NCI-H1105 treated with DMSO at 0.1 percent for 48 hours (cell line): ENCODE measurements at regions not wholly inside any gene's neighbourhood (a gene's known extent, or its start where the extent isn't known, plus 50 kb on each side); places are given as distances from the start of the nearest gene placed in this dataset.
"Not testable (repeated sequence)": the region's sequence is repeated elsewhere in the genome, so short reads cannot be mapped to it uniquely, and the experiment has no call there.

ENCODE experiments used
- DNase-seq: peaks from one replicate; lab custom pipeline; 2025; lab: John Stamatoyannopoulos, UW

DNA sequence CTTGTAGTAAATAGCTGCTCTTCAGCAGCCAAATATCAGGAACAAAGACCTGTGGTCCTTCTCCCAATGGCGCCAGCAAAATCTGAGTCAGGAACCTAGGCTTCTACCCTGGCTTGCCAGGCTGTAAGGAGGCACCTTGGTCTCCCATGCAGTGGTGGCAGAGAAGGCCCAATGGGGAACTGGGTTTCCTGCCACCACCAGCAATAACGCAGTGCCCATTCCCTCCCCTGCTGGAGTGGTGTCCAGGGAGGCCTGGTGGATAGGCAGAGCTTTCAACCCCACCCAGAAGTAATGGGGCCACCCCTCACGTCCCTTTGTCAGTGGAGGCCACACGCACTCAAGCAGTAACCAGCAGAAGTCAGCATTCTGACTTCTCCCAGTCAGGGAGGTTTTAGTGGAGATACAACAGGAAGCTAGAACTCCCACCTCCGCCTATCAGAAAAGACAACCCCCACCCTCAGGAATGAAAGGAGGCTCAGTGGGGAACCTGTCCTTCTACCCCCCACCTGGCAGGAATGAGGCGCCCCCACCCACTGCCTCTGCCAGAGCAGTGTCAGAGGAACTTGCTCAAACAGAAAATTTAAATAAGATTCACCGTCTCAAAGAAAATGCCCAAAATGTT is 132.4 kb downstream of the COPS8 start:
- DNase-seq, result no peak

DNA sequence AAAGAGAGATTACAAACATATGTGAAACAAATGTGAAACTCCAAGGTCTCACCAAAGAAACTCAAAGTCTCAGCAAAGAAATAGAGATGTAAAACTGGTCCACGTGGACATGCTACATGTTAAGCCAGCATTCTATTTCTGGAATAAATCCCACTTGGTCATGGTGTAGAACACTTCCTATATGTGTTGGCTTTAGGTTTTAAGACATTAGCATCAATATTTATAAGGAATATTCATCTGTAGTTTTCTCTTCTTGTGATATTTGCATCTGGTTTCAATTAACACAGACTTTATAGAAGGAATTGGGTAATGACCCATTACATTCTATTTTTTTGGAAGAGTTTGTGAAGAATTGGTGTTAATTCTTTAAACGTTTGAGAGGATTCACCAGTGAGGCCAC is 133.1 kb downstream of the COPS8 start:
- no peak for DNase-seq

DNA sequence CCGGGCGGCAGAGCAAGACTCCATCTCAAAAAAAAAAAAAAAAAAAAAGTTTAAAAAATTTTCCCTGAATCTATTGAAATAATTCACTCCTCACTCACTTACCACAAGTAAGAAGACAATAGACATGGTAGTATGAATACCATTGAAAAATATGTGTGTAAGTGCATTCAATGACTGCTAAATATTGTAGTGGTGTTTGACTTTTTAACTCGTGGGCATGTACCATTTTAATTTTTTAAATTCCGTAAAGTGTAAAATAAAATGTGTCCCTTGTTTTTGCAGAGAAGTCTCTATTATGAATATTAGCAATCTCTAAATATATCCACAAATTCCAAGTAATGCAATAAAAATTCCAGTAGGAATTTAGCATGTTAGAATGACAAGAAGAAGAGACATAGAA is 134.1 kb downstream of the COPS8 start:
- DNase-seq, result no peak

DNA sequence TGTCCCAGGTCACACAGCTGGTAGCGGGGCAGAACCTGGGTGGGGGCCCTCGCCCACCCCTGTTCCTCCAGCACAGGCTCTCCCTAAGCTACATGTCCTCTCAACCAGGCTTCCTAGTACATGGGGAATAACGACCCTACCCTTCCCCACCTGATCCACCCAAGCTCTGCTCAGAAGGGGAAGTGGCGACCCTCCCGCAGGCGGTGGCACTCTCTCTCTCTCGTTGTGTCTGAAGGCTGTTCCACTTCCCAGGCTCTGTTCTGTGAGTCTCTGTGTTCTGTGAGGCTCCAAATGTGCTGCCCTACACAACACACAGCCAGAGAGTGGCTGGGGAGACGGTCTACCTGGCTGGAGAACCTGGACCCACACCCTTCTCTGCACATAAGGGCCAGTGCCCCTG is 135.8 kb downstream of the COPS8 start:
- DNase-seq, result no peak

DNA sequence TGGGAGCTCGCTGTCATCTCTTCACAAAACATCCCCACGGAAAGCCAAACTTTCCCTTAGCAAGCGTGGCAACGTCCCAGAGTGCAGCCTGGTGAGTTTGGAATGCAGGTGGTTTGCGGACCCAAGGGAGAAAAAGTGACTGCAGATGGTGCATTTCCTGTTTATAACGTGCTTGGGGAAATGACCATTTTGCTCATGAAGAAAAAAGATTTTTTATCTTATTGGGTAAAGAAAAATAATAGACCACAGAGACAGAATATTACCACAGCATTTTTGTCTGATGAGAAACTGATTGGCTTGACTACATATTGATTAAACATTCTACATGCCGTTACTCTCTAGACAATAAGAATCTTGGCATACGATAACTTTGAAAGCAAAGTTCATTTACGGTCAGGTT is 136.5 kb downstream of the COPS8 start:
- no peak for DNase-seq

DNA sequence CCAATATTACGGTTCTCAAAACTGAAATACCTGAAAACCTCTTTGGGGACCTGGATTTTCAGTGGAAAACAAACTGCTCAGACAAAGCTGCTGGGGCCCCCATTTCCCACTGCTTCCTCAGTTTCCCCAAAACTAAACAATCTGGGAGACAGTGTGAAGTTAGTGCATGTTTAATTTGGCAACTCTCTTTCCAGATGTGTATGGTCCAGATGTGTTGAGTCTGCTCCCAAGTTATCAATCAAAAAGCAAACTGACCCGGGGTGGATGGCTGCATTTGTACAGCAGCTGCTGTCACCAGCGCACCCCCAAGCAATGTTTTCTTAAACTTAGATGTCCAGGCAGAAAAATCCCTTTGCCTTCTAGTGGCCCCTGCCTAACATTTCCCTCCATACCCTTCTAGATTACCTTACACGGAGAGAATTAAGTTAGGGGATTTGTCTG is 136.9 kb downstream of the COPS8 start:
- no peak for DNase-seq

DNA sequence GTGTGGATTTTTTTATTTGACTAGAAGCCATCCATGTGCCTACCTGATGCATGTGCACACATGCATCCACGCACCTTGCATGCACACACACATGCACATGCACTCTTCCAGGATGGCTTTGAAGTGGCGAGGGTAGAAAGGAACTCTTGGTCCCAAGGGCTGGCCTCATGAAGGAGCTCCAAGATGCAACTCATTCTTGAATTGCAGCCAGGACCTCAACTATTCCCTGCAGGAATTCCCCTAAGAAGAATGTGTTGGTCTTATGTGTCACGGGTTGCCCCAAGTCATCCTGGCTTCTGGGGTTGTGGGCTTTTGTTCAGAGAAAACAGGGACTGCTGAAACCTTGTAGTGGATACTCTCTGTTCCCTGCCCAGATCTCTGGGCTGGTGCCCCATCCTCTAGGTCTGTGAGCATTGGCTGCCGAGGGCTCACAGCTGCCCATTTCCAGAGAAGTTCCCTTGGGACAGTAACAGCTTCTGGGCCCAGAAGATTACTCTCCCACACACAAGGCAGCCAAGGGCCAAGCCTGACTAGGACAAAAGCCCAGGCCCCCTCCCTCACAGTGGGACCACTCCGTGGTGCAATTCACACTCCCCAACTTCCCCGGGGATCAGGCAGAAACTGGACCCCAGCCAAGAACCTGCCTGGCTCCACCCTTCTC is 137.6 kb downstream of the COPS8 start:
- no peak for DNase-seq

DNA sequence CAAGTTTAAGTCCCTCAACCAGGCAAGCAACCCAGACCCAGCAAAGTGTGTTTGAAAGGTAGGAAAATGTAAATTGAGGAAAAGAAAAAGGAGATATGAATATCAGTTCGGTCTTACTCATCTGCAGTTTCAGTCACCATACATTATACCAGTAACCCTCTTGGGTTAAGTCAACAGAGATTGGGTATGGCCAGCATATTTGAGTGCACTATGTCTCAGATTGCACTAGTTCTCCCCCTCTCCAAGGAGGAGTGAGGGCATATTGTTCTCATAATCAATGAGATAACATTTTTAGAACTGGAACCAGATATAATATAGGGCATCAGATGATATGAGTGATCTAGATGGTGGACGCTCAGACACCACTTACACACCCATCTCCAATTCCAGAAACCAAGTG is 141.5 kb downstream of the COPS8 start:
- DNase-seq, result no peak

DNA sequence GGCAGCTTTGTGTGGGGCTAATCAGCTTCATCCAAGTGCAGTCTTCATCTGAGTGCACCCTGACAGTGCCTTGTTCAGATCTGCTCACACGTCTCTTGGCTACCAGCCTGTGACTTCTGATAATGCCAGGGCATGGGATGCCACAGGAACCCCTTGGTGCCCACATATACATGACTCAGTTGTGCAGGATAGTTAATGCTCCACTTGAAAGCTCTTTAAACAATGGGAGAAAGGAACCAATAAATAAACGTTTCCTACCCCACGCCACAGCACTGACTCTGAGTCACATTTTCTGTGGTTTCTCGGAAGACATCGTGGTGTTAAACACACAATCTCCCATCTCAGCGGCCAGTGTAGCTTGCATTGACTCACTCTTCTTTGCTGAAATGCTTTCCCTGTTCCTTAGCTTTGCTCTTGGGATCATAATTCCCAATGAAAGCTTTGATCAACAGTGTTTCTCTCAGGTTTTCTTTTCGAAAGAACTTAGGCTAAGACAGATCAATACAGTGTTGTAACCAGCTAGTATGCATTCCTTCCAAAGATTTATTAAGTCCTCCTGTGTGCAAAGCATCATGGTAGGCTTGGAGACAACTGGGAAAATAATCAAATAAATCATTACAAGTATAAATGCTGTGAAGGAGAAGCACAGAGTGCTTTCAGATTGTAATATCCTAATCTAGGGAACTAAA is 142.0 kb downstream of the COPS8 start:
- DNase-seq, result no peak

DNA sequence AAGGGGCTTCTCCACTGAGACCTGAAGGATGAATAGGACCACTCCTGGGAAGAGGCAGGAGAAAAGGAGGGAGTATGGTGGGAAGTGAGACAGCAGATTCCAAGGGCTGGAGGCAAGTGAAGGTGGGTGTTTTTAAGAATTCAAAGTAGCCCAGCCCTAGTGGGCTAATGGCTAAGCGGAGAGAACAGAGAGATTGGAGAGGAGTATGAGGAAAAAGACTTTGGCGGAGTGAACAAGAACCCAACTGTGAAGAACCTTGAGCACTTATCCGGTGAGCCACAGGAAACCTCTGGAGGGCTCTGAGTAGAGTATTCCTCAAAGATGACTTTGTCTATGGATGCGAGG is 142.6 kb downstream of the COPS8 start:
- DNase-seq, result no peak

DNA sequence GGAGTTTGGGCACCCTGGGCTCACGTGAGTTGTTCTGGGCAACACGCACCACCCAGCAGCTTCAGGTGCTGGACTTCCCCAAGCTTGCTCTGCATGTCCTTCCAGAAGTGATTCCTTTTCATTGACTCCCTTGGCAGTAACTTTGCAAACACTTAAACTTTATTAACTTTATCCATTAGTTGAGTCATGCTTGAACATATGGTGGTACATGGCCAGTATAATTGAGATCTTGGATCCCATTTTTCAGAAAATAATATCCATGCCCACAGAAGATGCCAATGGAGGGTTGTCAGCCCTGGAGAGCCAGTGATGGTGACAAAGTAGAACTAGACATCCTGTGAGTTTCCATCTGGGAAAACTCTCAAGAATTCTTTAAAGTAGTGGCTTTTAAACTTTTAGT is 144.2 kb downstream of the COPS8 start:
- DNase-seq, result no peak

DNA sequence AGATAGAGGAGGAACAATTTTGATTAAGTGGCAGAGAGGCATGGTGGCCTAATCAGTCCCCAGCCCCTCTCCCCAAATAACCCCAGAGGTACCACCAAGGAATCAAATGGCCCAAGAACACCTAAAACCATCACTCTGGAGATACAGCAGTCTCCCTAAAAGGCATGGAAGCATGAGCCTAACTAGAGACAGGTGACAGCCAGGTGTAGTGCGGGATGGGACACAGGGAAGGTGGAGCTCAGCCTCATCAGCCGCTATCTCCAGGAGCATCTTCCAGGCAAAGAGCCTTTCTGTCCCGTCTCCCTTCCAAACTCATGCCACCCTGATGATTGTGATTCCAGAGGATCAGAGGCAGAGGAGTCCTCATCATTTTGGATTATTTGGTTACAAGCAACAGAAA is 144.7 kb downstream of the COPS8 start:
- DNase-seq, result no peak

DNA sequence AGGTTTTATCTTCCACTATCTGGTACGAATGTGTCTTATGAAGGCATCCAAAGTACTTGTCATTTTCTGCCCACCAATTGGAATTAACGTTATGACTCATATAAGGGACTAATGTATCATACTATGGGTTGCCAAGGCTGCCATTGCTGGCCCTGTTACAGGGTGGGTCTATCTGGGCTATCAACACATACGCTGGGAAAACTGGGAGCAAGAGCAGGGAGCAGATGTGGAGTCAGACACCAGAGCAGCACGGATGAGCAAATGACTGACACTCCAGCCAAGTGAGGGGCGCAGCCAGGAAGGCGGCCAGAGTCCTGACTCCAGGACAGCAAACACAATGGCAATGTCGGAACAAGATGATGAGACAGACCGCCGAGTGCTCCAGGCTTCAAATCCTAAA is 145.9 kb downstream of the COPS8 start:
- no peak for DNase-seq

DNA sequence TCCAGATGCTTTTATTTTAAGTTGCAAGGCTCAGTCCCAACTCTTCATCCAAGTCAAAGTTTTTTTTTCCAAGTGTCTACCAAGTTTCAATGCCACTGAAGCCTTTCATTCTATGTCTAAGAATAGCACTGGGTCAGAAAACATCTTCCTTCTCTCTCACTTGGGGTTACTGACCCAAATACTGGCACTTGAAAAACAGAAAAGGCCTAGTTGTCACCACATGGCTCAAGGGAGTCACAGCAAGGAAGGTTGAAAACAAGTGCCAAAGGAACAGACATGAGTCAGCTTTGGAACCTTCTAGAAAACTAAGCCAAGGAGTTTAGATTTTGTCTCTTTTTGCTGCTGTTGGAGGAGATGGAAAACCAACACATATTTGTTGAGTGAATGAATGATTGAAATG is 146.5 kb downstream of the COPS8 start:
- DNase-seq, result no peak

DNA sequence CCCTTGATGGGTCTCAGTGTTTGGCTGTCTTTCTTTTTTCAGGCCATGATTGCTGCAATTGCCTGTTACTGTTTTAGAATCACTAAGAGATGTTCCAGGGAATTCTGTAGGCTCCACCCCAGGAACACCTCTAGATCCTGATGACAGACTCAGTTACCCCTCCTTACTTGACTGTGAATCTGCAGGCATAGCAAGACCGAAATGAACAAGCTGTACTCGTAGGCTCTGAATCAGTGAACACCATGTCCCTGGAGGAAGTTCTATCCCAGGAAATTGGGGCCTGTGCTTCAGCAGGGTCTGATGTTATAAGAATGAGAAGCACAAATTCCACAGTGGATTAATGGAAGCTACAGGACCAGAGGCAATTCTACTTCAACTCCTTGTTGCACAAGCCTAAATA is 148.6 kb downstream of the COPS8 start:
- no peak for DNase-seq

DNA sequence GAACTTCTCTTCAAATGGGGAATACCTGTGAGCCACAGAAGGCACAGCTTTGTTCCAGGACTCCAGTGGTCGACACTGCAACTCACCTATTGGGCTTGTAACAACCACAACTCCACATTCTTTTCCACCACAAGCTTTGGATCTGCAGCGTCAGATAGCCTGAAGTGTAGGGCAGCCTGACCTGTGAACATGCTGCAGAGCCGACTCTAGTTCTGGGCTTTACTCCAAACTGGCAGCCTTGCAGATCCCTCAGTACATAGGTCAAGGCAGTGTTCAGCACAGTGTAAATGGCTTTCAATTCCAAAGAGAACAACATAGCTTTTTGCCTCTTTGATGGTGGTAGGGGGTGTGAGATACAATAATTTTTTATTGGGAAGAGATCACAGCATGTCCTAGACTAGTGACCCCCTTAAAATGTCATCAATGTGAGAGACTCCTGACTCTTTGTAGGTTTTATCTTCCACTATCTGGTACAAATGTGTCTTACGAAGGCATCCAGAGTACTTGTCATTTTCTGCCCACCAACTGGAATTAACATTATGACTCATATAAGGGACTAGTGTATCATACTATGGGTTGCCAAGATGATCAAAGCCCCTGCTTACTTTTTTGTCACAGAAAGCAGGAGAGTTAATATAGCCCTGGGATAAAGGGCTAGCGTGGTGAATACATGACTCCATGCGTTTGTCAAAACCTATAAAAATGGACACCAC is 149.8 kb downstream of the COPS8 start:
- no peak for DNase-seq

DNA sequence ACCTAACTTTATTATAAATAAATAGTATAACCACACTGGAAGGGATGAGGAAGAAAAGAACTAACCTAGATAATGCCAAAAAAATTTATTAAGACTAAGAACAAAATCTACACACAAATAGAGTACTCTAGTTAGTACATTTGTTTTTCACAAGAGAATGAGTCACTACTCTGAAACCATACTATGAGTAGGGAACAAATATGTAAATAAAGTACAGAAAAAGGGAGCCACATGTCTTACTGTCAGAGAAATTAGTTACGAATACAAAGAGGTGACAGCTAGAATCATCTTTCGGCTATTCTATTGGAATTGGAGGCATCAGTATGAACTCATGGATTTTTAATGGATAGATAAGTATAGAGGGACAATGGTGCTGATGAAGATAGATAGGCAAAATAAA is 150.5 kb downstream of the COPS8 start:
- DNase-seq, result no peak

DNA sequence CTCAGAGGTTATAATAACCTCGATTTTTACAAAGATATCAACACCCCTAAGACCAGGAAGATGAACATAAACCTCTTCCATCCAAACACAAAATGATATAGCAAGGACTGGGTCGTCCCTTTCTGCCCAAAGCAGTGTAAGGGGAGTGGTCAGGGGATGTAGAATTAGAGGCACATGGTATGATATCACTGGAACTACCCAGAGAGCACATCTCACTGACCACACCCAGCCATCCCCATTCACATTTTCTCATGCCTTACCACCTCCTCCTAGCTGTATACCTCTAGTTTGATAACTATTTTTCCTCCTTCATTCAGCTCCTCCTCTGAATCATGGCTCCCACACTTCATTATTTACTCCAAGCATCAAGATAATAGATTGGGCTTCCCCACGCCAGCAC is 152.6 kb downstream of the COPS8 start:
- no peak for DNase-seq

DNA sequence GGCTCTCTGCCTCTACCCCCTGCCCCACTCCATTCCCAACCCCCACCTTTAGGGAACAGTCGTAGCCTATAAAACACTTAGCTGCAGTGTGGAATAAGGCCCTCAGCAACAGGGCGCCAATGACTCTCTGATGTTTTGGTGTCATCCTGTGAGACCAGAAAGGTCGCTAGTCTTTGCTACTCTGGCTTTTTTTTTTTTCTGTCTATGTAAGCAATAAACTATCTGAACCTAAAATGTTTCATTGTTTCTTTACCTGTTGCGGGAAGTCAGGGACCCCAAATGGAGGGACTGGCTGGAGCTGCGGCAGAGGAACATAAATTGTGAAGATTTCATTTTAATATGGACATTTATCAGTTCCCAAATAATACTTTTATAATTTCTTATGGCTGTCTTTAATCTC is 154.6 kb downstream of the COPS8 start:
- no peak for DNase-seq

DNA sequence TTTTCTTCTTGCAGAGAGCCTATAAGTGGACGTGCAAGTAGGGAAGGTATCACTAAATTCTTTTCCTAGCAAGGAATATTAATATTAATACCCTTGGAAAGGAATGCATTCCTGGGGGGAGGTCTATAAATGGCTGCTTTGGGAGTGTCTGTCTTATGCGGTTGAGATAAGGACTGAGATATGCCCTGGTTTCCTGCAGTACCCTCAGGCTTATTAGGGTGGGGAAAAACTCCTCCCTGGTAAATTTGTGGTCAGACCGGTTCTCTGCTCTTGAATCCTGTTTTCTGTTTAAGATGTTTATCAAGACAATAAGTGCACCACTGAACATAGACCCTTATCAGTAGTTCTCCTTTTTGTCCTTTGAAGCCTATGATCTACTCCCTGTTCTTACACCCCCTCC is 155.2 kb downstream of the COPS8 start:
- DNase-seq, result not testable (repeated sequence)

DNA sequence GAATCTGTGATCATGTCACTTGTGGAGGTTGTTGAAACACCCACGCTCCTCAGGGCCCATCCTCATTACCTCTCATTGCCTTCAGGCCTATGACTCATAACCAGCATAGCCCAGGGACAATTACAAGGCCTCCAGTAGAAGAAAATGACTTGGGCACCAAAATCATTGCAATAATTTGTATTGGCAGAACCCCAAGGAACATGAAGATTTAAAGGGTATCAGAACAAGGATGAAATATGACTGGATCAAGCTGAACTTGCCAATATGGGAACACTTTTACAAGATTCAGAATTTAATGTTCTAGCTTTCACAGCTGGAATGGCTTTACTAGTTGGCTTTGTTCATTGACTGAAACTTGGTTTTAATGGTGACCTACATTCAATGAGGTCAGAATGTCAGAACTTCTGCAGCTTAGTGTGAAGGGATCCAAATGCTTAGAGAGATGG is 156.4 kb downstream of the COPS8 start:
- DNase-seq, result no peak

DNA sequence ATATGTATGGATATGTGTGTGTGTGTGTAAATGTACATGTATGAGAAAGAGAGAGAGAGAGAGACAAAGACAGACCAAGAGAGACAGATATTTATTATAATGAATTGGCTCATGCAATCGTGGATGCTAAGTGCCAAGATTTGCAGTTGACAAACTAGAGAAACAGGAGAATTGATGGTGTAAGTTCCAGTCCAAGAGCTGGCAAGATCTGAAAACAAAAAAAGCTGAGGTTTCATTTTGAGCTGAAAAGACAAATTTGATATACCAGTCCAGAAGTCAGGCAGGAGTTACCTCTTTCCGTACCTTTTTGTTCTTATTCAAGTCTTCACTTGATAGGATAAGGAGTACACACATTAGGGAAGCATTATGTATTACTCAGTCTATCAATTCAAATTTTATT is 157.8 kb downstream of the COPS8 start:
- DNase-seq, result no peak

DNA sequence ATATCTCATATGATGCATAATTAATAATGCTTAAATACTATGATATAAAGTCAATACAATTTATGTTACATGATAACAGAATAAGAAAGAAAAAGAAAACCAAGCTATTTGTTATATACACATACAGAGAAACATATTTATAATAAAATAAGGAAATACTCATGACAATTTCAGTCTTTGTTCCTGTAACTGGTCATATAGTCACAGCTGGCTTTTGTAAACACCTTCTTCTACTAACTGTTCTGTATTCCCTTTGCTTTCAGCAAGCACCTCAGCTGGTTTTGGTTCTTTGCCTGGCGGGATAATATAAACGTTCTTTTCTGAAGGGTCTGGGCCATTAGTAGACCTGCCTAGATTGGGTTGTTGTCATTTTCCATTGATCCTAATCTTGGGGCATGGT is 158.5 kb downstream of the COPS8 start:
- peak; percentile 29 for DNase-seq
